Prostate gland (tissue), 2 donors: ENCODE measurements at regions not wholly inside any gene's neighbourhood (a gene's known extent, or its start where the extent isn't known, plus 50 kb on each side); places are given as distances from the start of the nearest gene placed in this dataset.

Experiments used
- DNase-seq: peaks from one replicate; pipeline ENCODE4 v3.0.0-alpha.2; 2019; ENCODE audit warnings: low spot score
- H3K27ac ChIP-seq, 2 donors: fragments of 200-600 bp; sonication (generic); 2 replicates each; pipeline ENCODE4 v1.5.1; 2017 to 2019
- H3K27me3 ChIP-seq: fragments of 200-600 bp; sonication (generic); replicated peaks from 2 replicates; pipeline ENCODE4 v1.5.1; 2019; ENCODE audit not compliant: insufficient read depth
- H3K36me3 ChIP-seq, 2 donors: fragments of 200-600 bp; sonication (generic); 1 replicate in 1 of 2; 2 replicates in 1 of 2; pipeline versions ENCODE4 v1.5.1 to v1.8.1; 2017 to 2019
- H3K4me1 ChIP-seq: fragments of 200-600 bp; sonication (generic); replicated peaks from 2 replicates; pipeline ENCODE4 v1.5.1; 2019
- H3K4me3 ChIP-seq, 2 donors: fragments of 200-600 bp; sonication (generic); 2 replicates each; pipeline ENCODE4 v1.5.1; 2017 to 2019
- H3K9me3 ChIP-seq: fragments of 200-600 bp; sonication (generic); 2 replicates; pipeline ENCODE4 v1.5.1; 2017
- POLR2A ChIP-seq: fragments of 450-650 bp; IDR thresholded peaks from one replicate; pipeline ENCODE4 v1.6.1; 2016; ENCODE audit warnings: antibody characterized with exemption, mild to moderate bottlenecking
- POLR2AphosphoS5 ChIP-seq: sonication (generic); formaldehyde crosslinking; IDR thresholded peaks from one replicate; pipeline ENCODE4 v1.6.1; 2017; ENCODE audit warnings: antibody characterized with exemption
- WGBS: methylation state at CpG from one replicate; pipeline ENCODE4 v1.1.5; 2018; 5-methylcytosine and 5-hydroxymethylcytosine counted together
- intact Hi-C: fragments of 100-400 bp; cut with DNase I; formaldehyde crosslinking; loops from one replicate; pipeline ENCODE4 v1.14.2; 2022
- TF ChIP-seq, protein P1 (sequence below), 4 experiments: fragments of 200-600 bp in 2 of 4; fragments of 450-650 bp in 2 of 4; sonication (generic) in 2 of 4; IDR thresholded peaks; 1 replicate in 3 of 4; 2 replicates in 1 of 4; pipeline ENCODE4 v1.5.1; 2016 to 2019; ENCODE audit warnings: antibody characterized with exemption in 4 of 4, mild to moderate bottlenecking in 2 of 4, moderate library complexity in 2 of 4

DNA sequence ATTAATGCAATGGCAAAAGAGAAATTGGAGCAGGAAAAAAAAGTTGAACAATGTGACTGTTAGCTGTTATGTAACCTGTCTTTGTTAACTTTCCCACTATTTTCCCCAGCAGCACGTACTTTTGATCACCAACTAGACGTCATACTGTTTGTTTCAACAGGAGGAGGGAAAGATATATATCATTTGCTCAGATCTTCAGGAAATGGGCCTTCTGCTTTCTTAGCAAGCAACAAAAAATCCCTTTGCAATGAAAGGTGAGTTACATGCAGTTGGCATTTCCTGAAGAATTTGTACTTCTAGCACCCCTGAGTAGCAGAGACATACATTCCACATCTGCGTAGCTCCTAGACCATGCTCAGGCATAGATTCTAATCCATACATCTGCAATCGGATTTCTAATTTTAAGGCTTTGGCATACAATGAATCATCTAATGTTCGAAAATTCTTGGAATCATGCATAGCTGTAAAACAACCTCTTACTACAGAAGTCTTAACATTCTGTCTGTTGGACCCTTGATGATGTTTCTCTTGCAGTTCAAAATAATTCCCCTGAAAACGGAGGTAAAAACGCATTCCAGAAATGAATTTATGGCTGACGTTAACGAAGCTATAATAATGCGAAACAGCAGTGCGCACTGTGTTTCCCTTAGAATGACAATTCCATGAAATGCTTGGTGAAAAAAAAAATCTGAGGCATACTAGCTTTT lies 286.9 kb upstream of the MGMT start:
- no peak overlapping the region for H3K4me3 ChIP-seq
- no peaks in the 10 kb centered on the region for H3K36me3 ChIP-seq
- TF ChIP-seq, protein P1, sequence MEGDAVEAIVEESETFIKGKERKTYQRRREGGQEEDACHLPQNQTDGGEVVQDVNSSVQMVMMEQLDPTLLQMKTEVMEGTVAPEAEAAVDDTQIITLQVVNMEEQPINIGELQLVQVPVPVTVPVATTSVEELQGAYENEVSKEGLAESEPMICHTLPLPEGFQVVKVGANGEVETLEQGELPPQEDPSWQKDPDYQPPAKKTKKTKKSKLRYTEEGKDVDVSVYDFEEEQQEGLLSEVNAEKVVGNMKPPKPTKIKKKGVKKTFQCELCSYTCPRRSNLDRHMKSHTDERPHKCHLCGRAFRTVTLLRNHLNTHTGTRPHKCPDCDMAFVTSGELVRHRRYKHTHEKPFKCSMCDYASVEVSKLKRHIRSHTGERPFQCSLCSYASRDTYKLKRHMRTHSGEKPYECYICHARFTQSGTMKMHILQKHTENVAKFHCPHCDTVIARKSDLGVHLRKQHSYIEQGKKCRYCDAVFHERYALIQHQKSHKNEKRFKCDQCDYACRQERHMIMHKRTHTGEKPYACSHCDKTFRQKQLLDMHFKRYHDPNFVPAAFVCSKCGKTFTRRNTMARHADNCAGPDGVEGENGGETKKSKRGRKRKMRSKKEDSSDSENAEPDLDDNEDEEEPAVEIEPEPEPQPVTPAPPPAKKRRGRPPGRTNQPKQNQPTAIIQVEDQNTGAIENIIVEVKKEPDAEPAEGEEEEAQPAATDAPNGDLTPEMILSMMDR (IDR thresholded peaks at IDR 0.05) = no peak
- TF ChIP-seq POLR2AphosphoS5 (no peak), POLR2A (no peak)
- no peaks in the 10 kb centered on the region for H3K9me3 ChIP-seq
- intact Hi-C loops = no loop called here
- DNase-seq = no peak
- no peak overlapping the region for H3K27ac ChIP-seq
- 76% methylated on average over 11 of the region's 11 CpGs for WGBS
- H3K4me1 ChIP-seq = no peaks in the 10 kb centered on the region
- no peaks in the 10 kb centered on the region for H3K27me3 ChIP-seq

GRCh38 chr10:129184196-129184595 lies 282.8 kb upstream of the MGMT start:
- Histone ChIP-seq H3K27me3 (no peaks in the 10 kb centered on the region), H3K36me3 (no peaks in the 10 kb centered on the region), H3K27ac (no peak overlapping the region), H3K4me3 (no peak overlapping the region), H3K4me1 (no peaks in the 10 kb centered on the region), H3K9me3 (no peaks in the 10 kb centered on the region)
- 82% methylated on average over 7 of the region's 7 CpGs for WGBS
- intact Hi-C loops = no loop called here
- TF ChIP-seq, protein P1 (IDR thresholded peaks at IDR 0.05) = no peak
- TF ChIP-seq POLR2A = no peak
- no peak for TF ChIP-seq POLR2AphosphoS5
- DNase-seq = no peak

DNA sequence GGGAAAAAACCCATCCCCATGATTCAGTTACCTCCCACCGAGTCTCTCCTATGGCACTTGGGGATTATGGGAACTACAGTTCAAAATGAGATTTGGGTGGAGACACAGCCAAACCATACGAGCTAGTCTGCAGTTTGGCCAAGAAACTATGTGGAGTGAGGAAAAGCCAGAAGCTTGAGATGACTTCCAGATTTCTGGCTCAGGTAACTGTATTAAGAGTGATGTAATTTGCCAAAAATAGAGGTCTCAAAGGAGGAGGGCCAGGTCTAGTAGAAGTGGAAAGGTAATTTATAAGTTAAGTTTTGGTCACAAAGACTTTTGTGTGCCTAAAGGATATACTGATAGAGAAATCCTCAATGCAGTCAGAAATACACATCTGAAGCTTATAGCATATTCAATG lies 279.7 kb upstream of the MGMT start:
- H3K4me3 ChIP-seq = no peak overlapping the region
- H3K27me3 ChIP-seq = no peaks in the 10 kb centered on the region
- DNase-seq = no peak
- no peaks in the 10 kb centered on the region for H3K36me3 ChIP-seq
- no peak overlapping the region for H3K27ac ChIP-seq
- TF ChIP-seq POLR2A (no peak), POLR2AphosphoS5 (no peak)
- TF ChIP-seq, protein P1 (IDR thresholded peaks at IDR 0.05) = no peak
- 49% methylated on average over 2 of the region's 2 CpGs for WGBS
- H3K4me1 ChIP-seq = no peaks in the 10 kb centered on the region
- H3K9me3 ChIP-seq = no peaks in the 10 kb centered on the region
- intact Hi-C loops = no loop called here

DNA sequence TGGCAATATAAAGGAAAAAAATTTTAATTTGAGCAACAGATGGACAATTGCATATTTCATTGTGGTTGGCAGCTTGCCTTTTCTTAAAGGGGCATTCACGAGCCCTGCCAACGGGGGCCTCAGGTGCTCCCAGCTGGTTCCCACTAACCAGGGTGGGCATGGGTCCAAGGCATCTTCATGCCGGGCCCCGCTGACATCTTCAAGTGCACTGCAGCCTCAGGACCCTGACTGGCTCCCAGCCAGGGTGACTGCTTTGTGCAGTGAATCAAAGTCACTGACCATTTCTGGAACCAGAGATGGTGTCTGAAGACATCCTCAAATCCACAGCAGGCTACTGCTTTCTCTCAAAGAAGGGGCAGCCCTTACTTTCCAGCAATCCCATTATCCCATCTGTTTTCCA lies 275.2 kb upstream of the MGMT start:
- Histone ChIP-seq H3K27ac (no peak overlapping the region), H3K27me3 (no peaks in the 10 kb centered on the region), H3K4me3 (no peak overlapping the region), H3K36me3 (no peaks in the 10 kb centered on the region), H3K9me3 (no peaks in the 10 kb centered on the region), H3K4me1 (no peaks in the 10 kb centered on the region)
- WGBS = 20% methylated on average over 4 of the region's 4 CpGs
- DNase-seq = no peak
- TF ChIP-seq, protein P1 (IDR thresholded peaks at IDR 0.05) = no peak
- TF ChIP-seq POLR2A = no peak
- no peak for TF ChIP-seq POLR2AphosphoS5
- intact Hi-C loops = no loop called here
